ENCODE measurements at regions not wholly inside any gene's neighbourhood (a gene's known extent, or its start where the extent isn't known, plus 50 kb on each side); places are given as distances from the start of the nearest gene placed in this dataset. TPM values are rescaled to one million over a fixed set of nuclear protein-coding genes. Genes with fewer than 3 reads are reported as not detected.

DNA sequence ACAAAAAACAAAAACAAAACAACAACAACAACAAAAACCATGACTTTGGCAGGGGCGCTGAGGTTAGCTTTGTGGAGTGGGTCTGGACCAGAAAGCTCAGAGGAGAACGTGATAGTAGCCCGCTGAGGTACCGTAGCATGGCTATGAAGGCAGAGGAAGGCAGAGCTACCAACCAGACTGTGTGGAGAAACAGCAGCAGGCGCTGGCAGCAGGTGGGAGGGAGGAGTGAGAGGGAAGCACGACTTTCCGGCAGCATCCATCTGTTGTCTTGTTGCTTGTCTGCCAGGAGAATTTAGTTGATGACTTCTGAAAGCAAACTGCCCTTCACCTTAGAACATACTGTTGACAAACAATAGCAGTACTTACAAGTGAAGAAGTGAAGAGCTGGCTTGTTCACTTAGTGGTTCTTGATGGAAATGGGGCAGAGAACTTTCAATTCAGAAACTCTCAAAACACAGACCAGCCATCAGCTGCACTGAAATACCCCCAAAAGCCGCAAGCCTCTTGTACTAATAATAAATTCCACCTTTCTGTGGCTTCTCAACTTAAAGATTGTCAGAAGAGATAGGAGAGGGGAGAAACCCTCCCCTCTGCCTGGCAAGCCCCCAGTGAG, 447.2 kb downstream of the SLITRK2 start:
- no TSS peak for BruUV-seq (replicated peaks)
- POLR2A ChIA-PET (ENCODE audit: unreplicated experiment): no interaction called here
- H3K79me2 ChIP-seq (ENCODE audit: low read length): no peaks in the 10 kb centered on the region
- H3K9me2 ChIP-seq (replicated peaks; ENCODE audit: low read length): no peaks in the 10 kb centered on the region
- H3K9me3 ChIP-seq (ENCODE audit: low read length): no peaks in the 10 kb centered on the region
- no peak overlapping the region for H3K4me2 ChIP-seq (ENCODE audit: low read length)
- H3K27me3 ChIP-seq (ENCODE audit: low read length): no peaks in the 10 kb centered on the region
- no peak overlapping the region for H3K9ac ChIP-seq (ENCODE audit: low read length)
- no peak for TF ChIP-seq CTCF (conservative IDR thresholded peaks at IDR 0.05; ENCODE audit: low read depth, low read length)
- no peak for TF ChIP-seq EZH2 (IDR thresholded peaks at IDR 0.05; ENCODE audit: low read length, unreplicated experiment)
- no peak for TF ChIP-seq EZH2phosphoT487 (IDR thresholded peaks at IDR 0.05; ENCODE audit: borderline replicate concordance, low read length)
- no peaks in the 10 kb centered on the region for H3K4me1 ChIP-seq (ENCODE audit: insufficient read depth, low read length)
- H3K27ac ChIP-seq (ENCODE audit: low read length): no peak overlapping the region
- DNase-seq: no peak
- no peak overlapping the region for H3K4me3 ChIP-seq (ENCODE audit: low read length)
- no peak overlapping the region for H2AFZ ChIP-seq (ENCODE audit: low read length)
- no peaks in the 10 kb centered on the region for H3F3A ChIP-seq (ENCODE audit: low read length, unreplicated experiment)
- no peaks in the 10 kb centered on the region for H4K20me1 ChIP-seq (ENCODE audit: low read length)
- no peaks in the 10 kb centered on the region for H3K36me3 ChIP-seq (ENCODE audit: low read depth, low read length)
- ATAC-seq: no peak
- intact Hi-C loops (cut with micrococcal nuclease): no loop called here
- CTCF ChIA-PET: no interaction called here

GRCh38 chrX:146278381-146278780, 460.8 kb downstream of the SLITRK2 start:
- Histone ChIP-seq H3F3A (ENCODE audit: low read length, unreplicated experiment) (no peaks in the 10 kb centered on the region), H2AFZ (ENCODE audit: low read length) (no peak overlapping the region), H3K9me2 (replicated peaks; ENCODE audit: low read length) (no peaks in the 10 kb centered on the region), H3K79me2 (ENCODE audit: low read length) (no peaks in the 10 kb centered on the region), H4K20me1 (ENCODE audit: low read length) (no peaks in the 10 kb centered on the region), H3K9ac (ENCODE audit: low read length) (no peak overlapping the region), H3K4me2 (ENCODE audit: low read length) (no peak overlapping the region), H3K27me3 (ENCODE audit: low read length) (no peaks in the 10 kb centered on the region), H3K4me3 (ENCODE audit: low read length) (no peak overlapping the region), H3K4me1 (ENCODE audit: insufficient read depth, low read length) (no peaks in the 10 kb centered on the region), H3K27ac (ENCODE audit: low read length) (no peak overlapping the region), H3K36me3 (ENCODE audit: low read depth, low read length) (no peaks in the 10 kb centered on the region), H3K9me3 (ENCODE audit: low read length) (no peaks in the 10 kb centered on the region)
- CTCF ChIA-PET: no interaction called here
- ATAC-seq (no peak), DNase-seq (no peak)
- intact Hi-C loops (cut with micrococcal nuclease): no loop called here
- POLR2A ChIA-PET (ENCODE audit: unreplicated experiment): no interaction called here
- TF ChIP-seq EZH2 (IDR thresholded peaks at IDR 0.05; ENCODE audit: low read length, unreplicated experiment): no peak
- no peak for TF ChIP-seq EZH2phosphoT487 (IDR thresholded peaks at IDR 0.05; ENCODE audit: borderline replicate concordance, low read length)
- no peak for TF ChIP-seq CTCF (conservative IDR thresholded peaks at IDR 0.05; ENCODE audit: low read depth, low read length)
- BruUV-seq (replicated peaks): no TSS peak

Small RNA genes in the stretch of these regions (microRNA-seq; reads per million reads assigned to microRNA genes)
- gene MIR888 (ENCODE audit: unreplicated experiment) (not detected), gene MIR890 (ENCODE audit: unreplicated experiment) (not detected), gene MIR891A (ENCODE audit: unreplicated experiment) (not detected), gene MIR891B (ENCODE audit: unreplicated experiment) (not detected), gene MIR892A (ENCODE audit: unreplicated experiment) (not detected), gene MIR892B (ENCODE audit: unreplicated experiment) (not detected), gene MIR892C (ENCODE audit: unreplicated experiment) (not detected)
